HCT116 (cell line): ENCODE measurements at regions not wholly inside any gene's neighbourhood (a gene's known extent, or its start where the extent isn't known, plus 50 kb on each side); places are given as distances from the start of the nearest gene placed in this dataset.

Experiments used
- ATAC-seq: fragments of 200-7000 bp; cut with Tn5 transposase; 2 replicates; pipeline ENCODE4 v1.9.1; 2020; ENCODE audit warnings: mild to moderate bottlenecking, moderate library complexity
- BruUV-seq: library from RNA; stranded (reverse); fragments of 400-500 nt; replicated peaks from 2 replicates; lab custom pipeline; 2021; lab: Mats Ljungman, UMichigan
- CTCF ChIA-PET: fragments of 300-600 bp; sonication (Branson Sonifier 250); formaldehyde crosslinking; loops from one replicate; lab custom pipeline; 2021; ENCODE audit warnings: antibody characterized with exemption; lab: Charles Lee
- POLR2A ChIA-PET: fragments of 300-600, 350-600 bp; sonication (Branson Sonifier 250); formaldehyde crosslinking; loops from one replicate; lab custom pipeline; 2021; ENCODE audit warnings: antibody characterized with exemption; lab: Charles Lee
- RAD21 ChIA-PET, 2 experiments: fragments of 300-600 bp; sonication (Branson Sonifier 250); formaldehyde crosslinking; loops; one replicate each; lab custom pipeline; 2023; ENCODE audit warnings: low total read pairs in 2 of 2; ENCODE audit not compliant: uncharacterized antibody in 2 of 2, unreplicated experiment in 2 of 2, low non-redundant PET in 1 of 2; lab: Charles Lee
- DNase-seq: peaks from one replicate; pipeline ENCODE4 v3.0.0-alpha.2; 2010; ENCODE audit warnings: low read depth, low spot score
- H2AFZ ChIP-seq: fragments of 200-600 bp; shearing (Covaris generic), sonication (generic); 2 replicates; pipeline ENCODE4 v1.6.1; 2017; ENCODE audit warnings: low read depth, mixed run types, mixed read lengths, antibody characterized with exemption, low read length; ENCODE audit not compliant: poor library complexity, severe bottlenecking
- H3K27ac ChIP-seq: 2 replicates; pipeline ENCODE4 v1.5.1; 2012; ENCODE audit warnings: low read depth, low read length
- H3K27me3 ChIP-seq: fragments of 200-600 bp; sonication (generic); 2 replicates; pipeline ENCODE4 v1.6.1; 2016; ENCODE audit warnings: mixed run types, low read length, mixed read lengths; ENCODE audit not compliant: insufficient read depth
- H3K36me3 ChIP-seq, 2 experiments: fragments of 200-500 bp in 1 of 2; fragments of 200-600 bp in 1 of 2; sonication (Bioruptor generic) in 1 of 2; sonication (generic) in 1 of 2; 2 replicates each; pipeline versions ENCODE4 v1.5.1 to v1.6.1; 2014 to 2016; ENCODE audit warnings: low read length in 2 of 2, inconsistent platforms in 1 of 2, mixed read lengths in 1 of 2, mixed run types in 1 of 2; ENCODE audit not compliant: insufficient read depth in 2 of 2, control insufficient read depth in 1 of 2
- H3K4me1 ChIP-seq, 2 experiments: fragments of 200-600 bp in 1 of 2; sonication (generic) in 1 of 2; 2 replicates each; pipeline versions ENCODE4 v1.5.1 to v1.6.1; 2012 to 2017; ENCODE audit warnings: low read length in 2 of 2, inconsistent platforms in 1 of 2, mild to moderate bottlenecking in 1 of 2, mixed read lengths in 1 of 2, mixed run types in 1 of 2, moderate library complexity in 1 of 2; ENCODE audit not compliant: insufficient read depth in 2 of 2, control insufficient read depth in 1 of 2
- H3K4me2 ChIP-seq: fragments of 200-600 bp; sonication (generic); 2 replicates; pipeline ENCODE4 v1.6.1; 2017; ENCODE audit warnings: mixed run types, low read length, mixed read lengths
- H3K4me3 ChIP-seq, 2 experiments: fragments of 200-600 bp in 1 of 2; sonication (generic) in 1 of 2; replicated peaks in 1 of 2; 2 replicates each; pipeline ENCODE4 v1.5.1; 2011 to 2016; ENCODE audit warnings: low read length in 2 of 2, control low read depth in 1 of 2, low read depth in 1 of 2, mild to moderate bottlenecking in 1 of 2, mixed read lengths in 1 of 2, mixed run types in 1 of 2
- H3K79me2 ChIP-seq: fragments of 200-600 bp; sonication (generic); 2 replicates; pipeline ENCODE4 v1.6.1; 2017; ENCODE audit warnings: mild to moderate bottlenecking, mixed run types, low read length, moderate library complexity, mixed read lengths; ENCODE audit not compliant: insufficient read depth
- H3K9ac ChIP-seq: fragments of 200-600 bp; sonication (generic); 2 replicates; pipeline ENCODE4 v1.6.1; 2016; ENCODE audit warnings: low read length, mixed read lengths
- H3K9me2 ChIP-seq: fragments of 200-600 bp; sonication (generic), shearing (Covaris generic); 2 replicates; pipeline ENCODE4 v1.6.1; 2017; ENCODE audit warnings: mixed run types, mild to moderate bottlenecking, moderate library complexity; ENCODE audit not compliant: insufficient read depth
- H3K9me3 ChIP-seq, 2 experiments: fragments of 200-500 bp in 1 of 2; fragments of 200-600 bp in 1 of 2; sonication (Bioruptor generic) in 1 of 2; sonication (generic) in 1 of 2; 2 replicates each; pipeline ENCODE4 v1.6.1; 2014 to 2017; ENCODE audit warnings: low read length in 2 of 2, mixed read lengths in 2 of 2, inconsistent platforms in 1 of 2, low read depth in 1 of 2, mild to moderate bottlenecking in 1 of 2, mixed run types in 1 of 2, moderate library complexity in 1 of 2; ENCODE audit not compliant: control insufficient read depth in 1 of 2, insufficient read depth in 1 of 2
- H4K20me1 ChIP-seq: fragments of 200-600 bp; sonication (generic), shearing (Covaris generic); 2 replicates; pipeline ENCODE4 v1.6.1; 2017; ENCODE audit warnings: mixed run types, mild to moderate bottlenecking, moderate library complexity; ENCODE audit not compliant: insufficient read depth
- ATF3 ChIP-seq: IDR thresholded peaks from 2 replicates; pipeline ENCODE4 v1.6.1; 2012
- CEBPB ChIP-seq: IDR thresholded peaks from 2 replicates; pipeline ENCODE4 v1.6.1; 2012; ENCODE audit warnings: low read depth
- CTCF ChIP-seq, 3 experiments: fragments of 200-600 bp in 1 of 3; sonication (generic) in 1 of 3; IDR thresholded peaks in 2 of 3; conservative IDR thresholded peaks in 1 of 3; 2 replicates each; pipeline ENCODE4 v1.5.1; 2012 to 2017; ENCODE audit warnings: low read depth in 2 of 3, low read length in 2 of 3, antibody characterized with exemption in 1 of 3, borderline replicate concordance in 1 of 3, control low read depth in 1 of 3, mild to moderate bottlenecking in 1 of 3, mixed read lengths in 1 of 3, mixed run types in 1 of 3, moderate library complexity in 1 of 3; ENCODE audit not compliant: insufficient read depth in 1 of 3
- EGR1 ChIP-seq: IDR thresholded peaks from 2 replicates; pipeline ENCODE4 v1.6.1; 2012; ENCODE audit warnings: low read depth
- ELF1 ChIP-seq: IDR thresholded peaks from 2 replicates; pipeline ENCODE4 v1.6.1; 2012; ENCODE audit warnings: low read depth, borderline replicate concordance
- EZH2 ChIP-seq: fragments of 200-600 bp; sonication (generic); IDR thresholded peaks from 2 replicates; pipeline ENCODE4 v1.6.1; 2017; ENCODE audit warnings: antibody characterized with exemption, mixed run types
- EZH2phosphoT487 ChIP-seq: fragments of 200-600 bp; IDR thresholded peaks from 2 replicates; pipeline ENCODE4 v1.6.1; 2018; ENCODE audit warnings: antibody characterized with exemption, borderline replicate concordance
- JUND ChIP-seq: IDR thresholded peaks from 2 replicates; pipeline ENCODE4 v1.6.1; 2012
- MAX ChIP-seq: IDR thresholded peaks from 2 replicates; pipeline ENCODE4 v1.6.1; 2012
- POLR2A ChIP-seq: IDR thresholded peaks from 2 replicates; pipeline ENCODE4 v1.7.0; 2011; ENCODE audit warnings: borderline replicate concordance; ENCODE audit not compliant: insufficient read depth, insufficient read length; ENCODE audit errors: extremely low read depth
- POLR2AphosphoS5 ChIP-seq: IDR thresholded peaks from 2 replicates; pipeline ENCODE4 v1.6.1; 2011; ENCODE audit warnings: mild to moderate bottlenecking, low read depth, low read length, moderate library complexity
- RAD21 ChIP-seq: IDR thresholded peaks from 2 replicates; pipeline ENCODE4 v1.6.1; 2012; ENCODE audit warnings: low read depth, mild to moderate bottlenecking
- REST ChIP-seq: IDR thresholded peaks from 2 replicates; pipeline ENCODE4 v1.6.1; 2012; ENCODE audit warnings: low read depth
- SP1 ChIP-seq: IDR thresholded peaks from 2 replicates; pipeline ENCODE4 v1.6.1; 2012; ENCODE audit warnings: low read depth
- SRF ChIP-seq: IDR thresholded peaks from 2 replicates; pipeline ENCODE4 v1.6.1; 2012; ENCODE audit warnings: low read depth
- TCF7L2 ChIP-seq: IDR thresholded peaks from 2 replicates; pipeline ENCODE4 v1.7.0; 2011; ENCODE audit warnings: borderline replicate concordance, inconsistent platforms; ENCODE audit not compliant: insufficient read depth, insufficient read length; ENCODE audit errors: extremely low read depth
- ZBTB33 ChIP-seq: IDR thresholded peaks from 2 replicates; pipeline ENCODE4 v1.6.1; 2011; ENCODE audit warnings: mild to moderate bottlenecking, low read length, moderate library complexity; ENCODE audit not compliant: insufficient replicate concordance; ENCODE audit errors: extremely low read depth
- ZFX ChIP-seq: fragments of 450-650 bp; IDR thresholded peaks from 2 replicates; pipeline ENCODE4 v1.6.1; 2017
- ZNF274 ChIP-seq: fragments of 200-500 bp; sonication (Bioruptor generic); IDR thresholded peaks from 2 replicates; pipeline ENCODE4 v1.6.1; 2014; ENCODE audit warnings: mild to moderate bottlenecking, low read depth, low read length, inconsistent platforms
- intact Hi-C: fragments of 100-400 bp; cut with micrococcal nuclease; formaldehyde crosslinking; loops from 2 replicates; pipeline ENCODE4 v1.10.0; 2022

- no peaks in the 10 kb centered on the region for H4K20me1 ChIP-seq
- no peaks in the 10 kb centered on the region for H3K9me3 ChIP-seq
- no peaks in the 10 kb centered on the region for H3K9me2 ChIP-seq
- H3K4me1 ChIP-seq = no peaks in the 10 kb centered on the region
- DNase-seq (no peak), ATAC-seq (no peak)
- ChIA-PET CTCF (no interaction called here), RAD21 (no interaction called here), POLR2A (no interaction called here)
- no peak overlapping the region for H3K4me3 ChIP-seq
- H3K27me3 ChIP-seq = no peaks in the 10 kb centered on the region
- no peak overlapping the region for H3K4me2 ChIP-seq
- no peaks in the 10 kb centered on the region for H3K79me2 ChIP-seq
- no TSS peak for BruUV-seq
- TF ChIP-seq ZNF274 (no peak), EZH2 (no peak), RAD21 (no peak), EZH2phosphoT487 (no peak), MAX (no peak), ZFX (no peak), SRF (no peak), ZBTB33 (no peak), CEBPB (no peak), TCF7L2 (no peak), JUND (no peak), POLR2AphosphoS5 (no peak), POLR2A (no peak), CTCF (IDR thresholded peaks at IDR 0.05 in 2 of 3, conservative IDR thresholded peaks at IDR 0.05 in 1 of 3; ENCODE audit: borderline replicate concordance in 1 of 3, insufficient read depth in 1 of 3, low read depth in 2 of 3, low read length in 2 of 3) (no peak), ATF3 (no peak), ELF1 (no peak), SP1 (no peak), REST (no peak), EGR1 (no peak)
- H3K9ac ChIP-seq = no peak overlapping the region
- no peak overlapping the region for H2AFZ ChIP-seq
- intact Hi-C loops = no loop called here
- no peak overlapping the region for H3K27ac ChIP-seq
- H3K36me3 ChIP-seq = no peaks in the 10 kb centered on the region
Measured at GRCh38 chr5:51521583-51521982, 138.3 kb downstream of the ISL1 start.
